ENCODE measurements at regions not wholly inside any gene's neighbourhood (a gene's known extent, or its start where the extent isn't known, plus 50 kb on each side); places are given as distances from the start of the nearest gene placed in this dataset.

DNA sequence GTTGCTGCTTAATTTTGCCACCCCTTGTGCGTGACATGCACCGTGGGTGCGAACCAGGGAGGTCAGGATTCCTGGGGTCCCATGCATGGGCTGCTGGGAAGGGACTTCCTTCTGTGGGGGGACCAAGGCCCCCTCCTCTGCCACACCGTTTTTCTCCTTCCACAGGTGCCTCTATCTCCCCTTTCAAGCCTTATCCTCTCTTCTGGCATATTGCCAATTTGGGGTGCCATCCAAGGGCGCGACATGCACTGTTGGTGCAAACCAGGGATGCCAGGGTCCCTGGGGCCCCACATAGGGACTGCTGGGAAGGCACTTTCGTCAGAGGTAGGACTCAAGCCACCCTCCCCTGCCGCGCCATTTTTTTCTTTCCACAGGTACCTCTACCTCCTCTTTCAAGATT lies 289.0 kb downstream of the ALG10 start:
- TF ChIP-seq, protein P1, sequence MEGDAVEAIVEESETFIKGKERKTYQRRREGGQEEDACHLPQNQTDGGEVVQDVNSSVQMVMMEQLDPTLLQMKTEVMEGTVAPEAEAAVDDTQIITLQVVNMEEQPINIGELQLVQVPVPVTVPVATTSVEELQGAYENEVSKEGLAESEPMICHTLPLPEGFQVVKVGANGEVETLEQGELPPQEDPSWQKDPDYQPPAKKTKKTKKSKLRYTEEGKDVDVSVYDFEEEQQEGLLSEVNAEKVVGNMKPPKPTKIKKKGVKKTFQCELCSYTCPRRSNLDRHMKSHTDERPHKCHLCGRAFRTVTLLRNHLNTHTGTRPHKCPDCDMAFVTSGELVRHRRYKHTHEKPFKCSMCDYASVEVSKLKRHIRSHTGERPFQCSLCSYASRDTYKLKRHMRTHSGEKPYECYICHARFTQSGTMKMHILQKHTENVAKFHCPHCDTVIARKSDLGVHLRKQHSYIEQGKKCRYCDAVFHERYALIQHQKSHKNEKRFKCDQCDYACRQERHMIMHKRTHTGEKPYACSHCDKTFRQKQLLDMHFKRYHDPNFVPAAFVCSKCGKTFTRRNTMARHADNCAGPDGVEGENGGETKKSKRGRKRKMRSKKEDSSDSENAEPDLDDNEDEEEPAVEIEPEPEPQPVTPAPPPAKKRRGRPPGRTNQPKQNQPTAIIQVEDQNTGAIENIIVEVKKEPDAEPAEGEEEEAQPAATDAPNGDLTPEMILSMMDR (IDR thresholded peaks at IDR 0.05 in 2 of 3, conservative IDR thresholded peaks at IDR 0.05 in 1 of 3; ENCODE audit: control insufficient read depth in 2 of 3, extremely low read depth in 1 of 3, insufficient read depth in 1 of 3, low read depth in 3 of 3, low read length in 3 of 3), result no peak
- TF ChIP-seq RBBP5 (conservative IDR thresholded peaks at IDR 0.05) (no peak), MTA3 (IDR thresholded peaks at IDR 0.05; ENCODE audit: borderline replicate concordance, low read length) (no peak), CHD4 (IDR thresholded peaks at IDR 0.05) (no peak), HDAC2 (IDR thresholded peaks at IDR 0.05) (no peak), YY1 (IDR thresholded peaks at IDR 0.05; ENCODE audit: low read depth, low read length) (no peak), POLR2A (IDR thresholded peaks at IDR 0.05; ENCODE audit: low read depth, low read length) (no peak), CBX3 (IDR thresholded peaks at IDR 0.05; ENCODE audit: borderline replicate concordance, low read depth) (no peak), CEBPB (IDR thresholded peaks at IDR 0.05; ENCODE audit: borderline replicate concordance in 1 of 2, low read depth in 2 of 2, low read length in 2 of 2) (no peak), CBFB (IDR thresholded peaks at IDR 0.05; ENCODE audit: low read depth) (no peak), POLR2AphosphoS5 (IDR thresholded peaks at IDR 0.05; ENCODE audit: low read length) (no peak)
- TF ChIP-seq, protein P2, sequence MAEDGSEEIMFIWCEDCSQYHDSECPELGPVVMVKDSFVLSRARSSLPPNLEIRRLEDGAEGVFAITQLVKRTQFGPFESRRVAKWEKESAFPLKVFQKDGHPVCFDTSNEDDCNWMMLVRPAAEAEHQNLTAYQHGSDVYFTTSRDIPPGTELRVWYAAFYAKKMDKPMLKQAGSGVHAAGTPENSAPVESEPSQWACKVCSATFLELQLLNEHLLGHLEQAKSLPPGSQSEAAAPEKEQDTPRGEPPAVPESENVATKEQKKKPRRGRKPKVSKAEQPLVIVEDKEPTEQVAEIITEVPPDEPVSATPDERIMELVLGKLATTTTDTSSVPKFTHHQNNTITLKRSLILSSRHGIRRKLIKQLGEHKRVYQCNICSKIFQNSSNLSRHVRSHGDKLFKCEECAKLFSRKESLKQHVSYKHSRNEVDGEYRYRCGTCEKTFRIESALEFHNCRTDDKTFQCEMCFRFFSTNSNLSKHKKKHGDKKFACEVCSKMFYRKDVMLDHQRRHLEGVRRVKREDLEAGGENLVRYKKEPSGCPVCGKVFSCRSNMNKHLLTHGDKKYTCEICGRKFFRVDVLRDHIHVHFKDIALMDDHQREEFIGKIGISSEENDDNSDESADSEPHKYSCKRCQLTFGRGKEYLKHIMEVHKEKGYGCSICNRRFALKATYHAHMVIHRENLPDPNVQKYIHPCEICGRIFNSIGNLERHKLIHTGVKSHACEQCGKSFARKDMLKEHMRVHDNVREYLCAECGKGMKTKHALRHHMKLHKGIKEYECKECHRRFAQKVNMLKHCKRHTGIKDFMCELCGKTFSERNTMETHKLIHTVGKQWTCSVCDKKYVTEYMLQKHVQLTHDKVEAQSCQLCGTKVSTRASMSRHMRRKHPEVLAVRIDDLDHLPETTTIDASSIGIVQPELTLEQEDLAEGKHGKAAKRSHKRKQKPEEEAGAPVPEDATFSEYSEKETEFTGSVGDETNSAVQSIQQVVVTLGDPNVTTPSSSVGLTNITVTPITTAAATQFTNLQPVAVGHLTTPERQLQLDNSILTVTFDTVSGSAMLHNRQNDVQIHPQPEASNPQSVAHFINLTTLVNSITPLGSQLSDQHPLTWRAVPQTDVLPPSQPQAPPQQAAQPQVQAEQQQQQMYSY (CRISPR knock-in tag; IDR thresholded peaks at IDR 0.05), result no peak
